GM23248 (cell line): ENCODE measurements at regions not wholly inside any gene's neighbourhood (a gene's known extent, or its start where the extent isn't known, plus 50 kb on each side); places are given as distances from the start of the nearest gene placed in this dataset.

Experiments used
- EZH2 ChIP-seq: fragments of 200-600 bp; sonication (generic); IDR thresholded peaks from 2 replicates; pipeline ENCODE4 v1.6.1; 2018; ENCODE audit warnings: antibody characterized with exemption, mild to moderate bottlenecking; ENCODE audit not compliant: insufficient read depth, poor library complexity, severe bottlenecking
- EZH2phosphoT487 ChIP-seq: fragments of 200-600 bp; sonication (generic); IDR thresholded peaks from 2 replicates; pipeline ENCODE4 v1.6.1; 2018; ENCODE audit warnings: antibody characterized with exemption, moderate library complexity, mild to moderate bottlenecking, low read depth; ENCODE audit not compliant: insufficient read depth

DNA sequence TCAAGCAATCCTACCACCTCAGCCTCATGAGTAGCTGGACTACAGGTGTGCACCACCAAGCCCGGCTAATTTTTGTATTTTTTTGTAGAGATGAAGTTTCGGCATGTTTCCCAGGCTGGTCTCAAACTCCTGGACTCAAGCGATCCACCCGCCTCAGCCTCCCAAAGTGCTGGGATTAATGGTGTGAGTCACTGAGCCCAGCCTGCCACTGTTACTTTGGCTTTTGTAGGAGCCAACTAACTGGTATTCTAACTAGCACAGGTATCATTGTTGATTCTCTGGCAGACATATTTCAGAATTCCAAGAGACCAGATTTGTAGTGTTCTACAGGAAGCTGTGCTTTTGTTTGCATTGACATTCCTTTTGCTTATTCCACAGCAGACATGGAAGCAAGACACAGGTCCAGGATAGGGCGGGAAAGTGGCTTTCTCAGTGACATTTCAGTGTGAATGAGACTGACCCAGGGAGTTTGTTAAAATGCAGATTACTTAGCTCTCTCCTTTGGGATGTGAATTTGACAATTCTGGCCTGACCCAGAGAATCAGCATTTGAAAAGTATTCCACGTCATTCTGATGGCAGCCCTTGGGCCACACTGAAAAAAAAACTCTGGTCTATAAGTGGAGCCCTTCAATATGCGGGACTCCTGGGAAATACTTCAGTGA lies 52.2 kb upstream of the PAX6 start:
- TF ChIP-seq EZH2phosphoT487 (no peak), EZH2 (no peak)
